ENCODE measurements at regions not wholly inside any gene's neighbourhood (a gene's known extent, or its start where the extent isn't known, plus 50 kb on each side); places are given as distances from the start of the nearest gene placed in this dataset.
"Not testable (repeated sequence)": the region's sequence is repeated elsewhere in the genome, so short reads cannot be mapped to it uniquely, and the experiment has no call there.

DNA sequence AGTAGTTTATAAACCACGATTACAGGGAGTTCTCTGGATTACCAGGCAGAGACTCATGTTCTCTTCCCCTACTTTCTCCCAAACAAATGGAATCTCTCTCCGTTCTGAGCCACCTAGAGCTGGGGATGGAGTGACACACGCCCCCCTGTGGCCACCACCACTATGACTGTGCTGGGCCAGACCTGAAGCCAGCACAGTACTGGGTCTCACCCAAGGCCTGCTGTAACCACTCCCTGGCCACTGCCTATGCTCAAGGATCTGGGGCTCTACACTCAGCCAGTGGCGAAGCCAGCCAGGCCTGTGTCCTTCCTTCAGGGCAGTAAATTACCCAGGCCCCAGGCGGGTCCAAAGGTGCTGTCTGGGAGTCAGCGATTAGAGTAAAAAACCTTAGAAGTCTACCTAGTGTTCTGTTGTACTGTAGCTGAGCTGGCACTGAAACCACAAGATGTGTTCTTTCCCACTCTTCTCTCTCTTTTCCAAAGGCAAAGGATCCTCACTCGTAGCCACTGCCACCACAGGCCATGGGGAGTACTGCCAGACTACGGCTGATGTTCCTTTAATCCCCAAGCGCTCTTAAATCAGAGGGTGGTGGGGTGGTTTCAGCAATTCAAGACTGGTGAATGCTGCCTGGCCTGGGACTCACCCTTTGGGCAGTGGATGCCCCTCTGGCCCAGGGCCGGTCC, 412.2 kb upstream of the ARX start:
- no peaks in the 10 kb centered on the region for H3K9me2 ChIP-seq (replicated peaks; ENCODE audit: insufficient read depth, low read length)
- no peak overlapping the region for H3K4me3 ChIP-seq (ENCODE audit: insufficient read depth, low read length, poor library complexity, severe bottlenecking)
- H2AFZ ChIP-seq (ENCODE audit: low read depth, low read length, severe bottlenecking), result no peak overlapping the region
- no peaks in the 10 kb centered on the region for H3K79me2 ChIP-seq (ENCODE audit: insufficient read depth, low read length)
- no peaks in the 10 kb centered on the region for H3K27me3 ChIP-seq (ENCODE audit: low read length)
- no peaks in the 10 kb centered on the region for H3K36me3 ChIP-seq (ENCODE audit: low read length)
- no peak overlapping the region for H3K4me2 ChIP-seq (ENCODE audit: low read depth, low read length, poor library complexity, severe bottlenecking)
- TF ChIP-seq EZH2phosphoT487 (conservative IDR thresholded peaks at IDR 0.05; ENCODE audit: low read length) (no peak), CTCF (IDR thresholded peaks at IDR 0.05; ENCODE audit: insufficient read depth, low read length, poor library complexity, severe bottlenecking) (no peak)
- H4K20me1 ChIP-seq (ENCODE audit: low read depth, low read length), result no peaks in the 10 kb centered on the region
- no peak overlapping the region for H3K27ac ChIP-seq (ENCODE audit: low read depth, low read length)
- no peaks in the 10 kb centered on the region for H3F3A ChIP-seq (ENCODE audit: insufficient read depth)
- no peak overlapping the region for H3K9ac ChIP-seq (ENCODE audit: low read length)
- H3K9me3 ChIP-seq (ENCODE audit: insufficient read depth, low read length), result no peaks in the 10 kb centered on the region

DNA sequence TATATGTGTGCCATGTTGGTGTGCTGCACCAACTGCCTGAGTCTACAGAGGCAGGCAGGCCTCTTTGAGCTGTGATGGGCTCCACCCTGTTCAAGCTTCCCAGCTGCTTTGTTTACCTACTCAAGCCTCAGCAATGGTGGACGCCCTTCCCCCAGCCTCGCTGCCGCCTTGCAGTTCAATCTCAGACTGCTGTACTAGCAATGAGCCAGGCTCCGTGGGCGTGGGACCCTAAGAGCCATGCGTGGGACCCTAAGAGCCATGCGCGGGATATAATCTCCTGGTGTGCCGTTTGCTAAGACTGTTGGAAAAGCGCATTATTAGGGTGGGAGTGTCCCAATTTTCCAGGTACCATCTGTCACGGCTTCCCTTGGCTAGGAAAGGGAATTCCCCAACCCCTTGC, 388.4 kb upstream of the ARX start:
- H3K4me2 ChIP-seq (ENCODE audit: low read depth, low read length, poor library complexity, severe bottlenecking); H4K20me1 ChIP-seq (ENCODE audit: low read depth, low read length); H3K79me2 ChIP-seq (ENCODE audit: insufficient read depth, low read length); H2AFZ ChIP-seq (ENCODE audit: low read depth, low read length, severe bottlenecking); H3K9ac ChIP-seq (ENCODE audit: low read length); H3K27ac ChIP-seq (ENCODE audit: low read depth, low read length); H3K9me3 ChIP-seq (ENCODE audit: insufficient read depth, low read length); H3F3A ChIP-seq (ENCODE audit: insufficient read depth); H3K9me2 ChIP-seq (replicated peaks; ENCODE audit: insufficient read depth, low read length); H3K27me3 ChIP-seq (ENCODE audit: low read length); H3K36me3 ChIP-seq (ENCODE audit: low read length); H3K4me3 ChIP-seq (ENCODE audit: insufficient read depth, low read length, poor library complexity, severe bottlenecking): not testable (repeated sequence)

- no peak overlapping the region for H2AFZ ChIP-seq (ENCODE audit: low read depth, low read length, severe bottlenecking)
- H3K9me2 ChIP-seq (replicated peaks; ENCODE audit: insufficient read depth, low read length), result no peaks in the 10 kb centered on the region
- no peaks in the 10 kb centered on the region for H3F3A ChIP-seq (ENCODE audit: insufficient read depth)
- no peaks in the 10 kb centered on the region for H3K9me3 ChIP-seq (ENCODE audit: insufficient read depth, low read length)
- H3K79me2 ChIP-seq (ENCODE audit: insufficient read depth, low read length), result no peaks in the 10 kb centered on the region
- no peak overlapping the region for H3K27ac ChIP-seq (ENCODE audit: low read depth, low read length)
- H3K36me3 ChIP-seq (ENCODE audit: low read length), result no peaks in the 10 kb centered on the region
- H3K9ac ChIP-seq (ENCODE audit: low read length), result no peak overlapping the region
- H3K4me3 ChIP-seq (ENCODE audit: insufficient read depth, low read length, poor library complexity, severe bottlenecking), result no peak overlapping the region
- H3K4me2 ChIP-seq (ENCODE audit: low read depth, low read length, poor library complexity, severe bottlenecking), result no peak overlapping the region
- no peak for TF ChIP-seq EZH2phosphoT487 (conservative IDR thresholded peaks at IDR 0.05; ENCODE audit: low read length)
- TF ChIP-seq CTCF (IDR thresholded peaks at IDR 0.05; ENCODE audit: insufficient read depth, low read length, poor library complexity, severe bottlenecking), result no peak
- no peaks in the 10 kb centered on the region for H3K27me3 ChIP-seq (ENCODE audit: low read length)
- H4K20me1 ChIP-seq (ENCODE audit: low read depth, low read length), result no peaks in the 10 kb centered on the region
These were observed 373.5 kb upstream of the ARX start for GRCh38 chrX:25389266-25389665.

DNA sequence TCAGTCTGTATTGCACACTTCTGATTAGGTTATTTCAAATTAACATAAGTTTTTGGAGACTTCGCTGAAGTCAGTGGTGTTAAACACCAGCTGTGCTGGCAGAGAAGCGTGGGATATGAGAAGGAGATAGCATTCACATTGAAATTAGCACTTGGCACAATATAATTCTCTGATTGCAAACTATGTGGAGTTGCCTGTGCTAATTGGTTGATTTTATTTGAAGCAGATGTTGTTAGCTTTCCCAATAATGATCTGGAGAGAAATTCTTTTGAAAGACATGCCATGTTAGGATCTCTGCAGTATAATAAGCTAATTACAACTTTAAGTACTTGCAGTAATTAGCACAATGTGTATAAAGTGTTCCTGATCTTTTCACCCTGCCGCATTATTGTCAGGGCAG, 367.4 kb upstream of the ARX start:
- H3K36me3 ChIP-seq (ENCODE audit: low read length), result no peaks in the 10 kb centered on the region
- TF ChIP-seq EZH2phosphoT487 (conservative IDR thresholded peaks at IDR 0.05; ENCODE audit: low read length) (no peak), CTCF (IDR thresholded peaks at IDR 0.05; ENCODE audit: insufficient read depth, low read length, poor library complexity, severe bottlenecking) (no peak)
- no peaks in the 10 kb centered on the region for H4K20me1 ChIP-seq (ENCODE audit: low read depth, low read length)
- H3K27ac ChIP-seq (ENCODE audit: low read depth, low read length), result no peak overlapping the region
- no peak overlapping the region for H2AFZ ChIP-seq (ENCODE audit: low read depth, low read length, severe bottlenecking)
- H3K27me3 ChIP-seq (ENCODE audit: low read length), result no peaks in the 10 kb centered on the region
- no peaks in the 10 kb centered on the region for H3K9me2 ChIP-seq (replicated peaks; ENCODE audit: insufficient read depth, low read length)
- no peak overlapping the region for H3K4me3 ChIP-seq (ENCODE audit: insufficient read depth, low read length, poor library complexity, severe bottlenecking)
- no peaks in the 10 kb centered on the region for H3K9me3 ChIP-seq (ENCODE audit: insufficient read depth, low read length)
- no peaks in the 10 kb centered on the region for H3F3A ChIP-seq (ENCODE audit: insufficient read depth)
- no peaks in the 10 kb centered on the region for H3K79me2 ChIP-seq (ENCODE audit: insufficient read depth, low read length)
- H3K4me2 ChIP-seq (ENCODE audit: low read depth, low read length, poor library complexity, severe bottlenecking), result no peak overlapping the region
- H3K9ac ChIP-seq (ENCODE audit: low read length), result no peak overlapping the region
